HG02981 (cell line): ENCODE measurements at regions not wholly inside any gene's neighbourhood (a gene's known extent, or its start where the extent isn't known, plus 50 kb on each side); places are given as distances from the start of the nearest gene placed in this dataset.
"Not testable (repeated sequence)": the region's sequence is repeated elsewhere in the genome, so short reads cannot be mapped to it uniquely, and the experiment has no call there.

Source experiments
- ATAC-seq: cut with Tn5 transposase; IDR thresholded peaks from one replicate; pipeline ENCODE4 v1.9.1; 2021; ENCODE audit warnings: mild to moderate bottlenecking, moderate library complexity; ENCODE audit not compliant: unreplicated experiment

DNA sequence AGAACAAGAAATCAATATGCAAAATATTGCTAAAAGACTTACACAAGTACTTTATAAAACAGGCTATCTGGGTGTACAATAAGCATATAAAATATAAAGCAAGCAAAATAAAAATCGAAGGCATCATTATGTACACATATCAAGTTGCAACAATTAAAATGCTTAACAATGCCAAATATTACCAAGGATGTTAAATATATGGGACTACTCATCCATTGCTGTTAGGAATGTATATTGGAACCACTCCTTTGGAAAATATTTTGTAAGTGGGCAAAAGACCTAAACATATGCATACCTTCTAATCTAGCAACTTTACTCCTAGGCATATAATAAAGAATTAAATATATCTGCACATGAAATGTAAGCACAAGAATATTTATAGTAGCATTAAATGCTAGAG is 632.6 kb upstream of the COX7C start:
- no peak for ATAC-seq

DNA sequence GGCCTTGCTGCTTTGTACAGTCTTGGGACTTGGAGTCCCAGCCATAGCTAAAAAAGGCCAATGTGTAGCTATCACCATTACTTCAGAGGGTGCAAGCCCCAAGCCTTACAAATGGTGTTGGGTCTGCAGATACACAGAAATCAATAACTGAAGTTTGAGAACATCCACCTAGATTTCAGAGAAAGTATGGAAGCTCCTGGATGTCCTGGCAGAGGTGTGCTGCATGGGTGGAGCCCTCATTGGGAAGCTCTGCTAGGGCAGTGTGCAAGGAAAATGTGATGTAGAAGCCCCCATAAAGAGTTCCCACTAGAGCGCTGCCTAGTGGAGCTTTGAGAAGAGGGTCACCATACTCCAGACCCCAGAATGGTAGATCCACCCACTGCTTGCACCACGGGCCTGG is 626.7 kb upstream of the COX7C start:
- ATAC-seq, result no peak

DNA sequence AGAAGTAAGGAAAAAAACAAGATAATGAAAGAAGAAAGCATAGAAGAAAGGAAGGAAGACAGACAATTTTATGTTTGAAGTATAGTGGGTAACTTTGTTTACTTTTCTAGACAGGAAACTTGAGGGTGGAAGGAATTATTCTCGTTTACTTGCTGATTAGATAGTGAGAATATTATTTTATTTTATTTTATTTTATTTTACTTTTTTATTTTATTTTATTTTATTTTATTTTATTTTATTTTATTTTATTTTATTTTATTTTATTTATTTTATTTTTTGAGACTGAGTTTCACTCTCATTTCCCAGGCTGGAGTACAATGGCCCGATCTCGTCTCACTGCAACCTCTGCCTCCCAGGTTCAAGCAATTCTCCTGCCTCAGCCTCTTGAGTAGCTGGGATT is 623.1 kb upstream of the COX7C start:
- not testable (repeated sequence) for ATAC-seq

DNA sequence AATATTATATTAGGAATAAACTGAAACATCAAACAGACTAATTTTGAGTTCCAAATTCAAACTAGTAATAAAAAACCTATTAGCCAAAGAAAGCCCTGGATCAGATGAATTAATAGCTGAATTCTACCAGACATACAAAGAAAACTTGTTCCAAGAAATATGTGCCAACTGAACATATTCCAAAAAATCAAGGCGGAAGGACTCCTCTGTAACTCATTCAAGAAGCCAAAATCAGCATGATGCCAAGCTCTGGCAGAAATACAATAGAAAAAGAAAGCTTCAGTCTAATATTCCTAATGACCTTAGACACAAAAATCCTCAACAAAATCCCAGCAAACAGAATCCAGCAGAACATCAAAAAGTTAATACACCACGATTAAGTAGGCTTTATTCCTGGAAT is 619.1 kb upstream of the COX7C start:
- no peak for ATAC-seq

DNA sequence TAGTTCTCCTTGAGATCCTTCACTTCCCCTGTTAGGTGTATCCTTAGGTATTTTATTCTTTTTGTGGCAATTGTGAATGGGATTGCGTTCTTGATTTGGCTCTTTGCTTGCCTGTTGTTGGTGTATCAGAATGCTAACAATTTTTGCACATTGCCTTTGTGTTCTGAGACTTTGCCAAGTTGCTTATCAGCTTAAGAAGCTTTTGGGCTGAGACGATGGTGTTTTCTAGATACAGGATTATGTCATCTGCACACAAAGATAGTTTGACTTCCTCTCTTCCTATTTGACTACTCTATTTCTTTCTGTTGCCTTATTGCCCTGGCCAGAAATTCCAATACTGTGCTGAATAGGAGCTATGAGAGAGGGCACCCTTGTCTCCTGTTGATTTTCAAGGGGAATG is 609.4 kb upstream of the COX7C start:
- ATAC-seq, result no peak

DNA sequence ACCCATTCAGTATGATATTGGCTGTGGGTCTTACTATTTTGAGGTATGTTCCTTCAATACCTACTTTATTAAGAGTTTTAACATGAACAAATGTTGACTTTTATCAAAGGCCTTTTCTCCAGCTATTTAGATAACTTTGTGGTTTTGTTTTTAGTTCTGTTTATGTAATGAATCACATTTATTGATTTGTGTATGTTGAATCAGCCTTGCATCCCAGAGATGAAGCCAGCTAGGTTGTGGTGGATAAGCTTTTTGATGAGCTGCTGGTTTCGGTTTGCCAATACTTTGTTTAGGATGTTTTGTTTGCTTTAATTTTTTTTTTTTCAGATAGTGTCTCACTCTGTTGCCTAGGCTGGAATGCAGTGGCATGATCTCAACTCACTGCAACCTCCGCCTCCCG is 609.0 kb upstream of the COX7C start:
- ATAC-seq, result no peak

DNA sequence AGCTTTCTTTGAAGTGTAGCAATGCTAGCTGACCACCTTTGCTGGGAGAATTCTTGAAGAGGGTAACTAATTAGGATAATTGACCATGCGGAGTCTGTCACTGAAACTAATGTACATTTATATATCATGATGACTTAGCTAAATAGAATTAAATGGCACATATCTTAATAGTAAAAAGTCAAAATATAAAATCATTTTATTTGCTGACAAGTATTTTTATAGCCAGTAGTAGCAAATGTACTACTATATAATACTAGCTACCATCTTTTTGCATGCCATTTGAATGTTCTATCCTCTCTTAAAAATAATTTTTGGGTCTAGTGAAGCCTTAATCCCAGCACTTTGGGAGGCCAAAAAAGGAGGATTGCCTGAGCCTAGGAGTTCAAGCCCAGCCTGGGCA is 605.8 kb upstream of the COX7C start:
- ATAC-seq, result no peak

DNA sequence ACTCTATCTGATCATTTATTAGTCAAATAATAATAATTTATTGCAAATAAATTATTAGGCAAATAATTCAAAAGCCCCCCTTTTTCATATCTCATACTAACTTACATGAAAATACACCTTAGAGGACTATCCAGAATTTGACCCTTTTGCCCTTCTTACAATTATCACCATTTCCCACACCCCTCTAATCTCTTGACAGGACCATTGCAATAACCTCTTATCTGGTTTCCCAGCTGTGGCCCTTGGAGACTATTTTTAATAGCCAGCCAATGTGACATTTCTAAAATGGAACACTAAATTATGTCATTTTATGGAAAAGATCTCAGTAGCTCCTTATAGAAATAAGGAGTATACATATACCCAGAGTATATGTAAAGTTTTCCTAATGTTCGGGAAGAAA is 588.4 kb upstream of the COX7C start:
- ATAC-seq, result no peak

DNA sequence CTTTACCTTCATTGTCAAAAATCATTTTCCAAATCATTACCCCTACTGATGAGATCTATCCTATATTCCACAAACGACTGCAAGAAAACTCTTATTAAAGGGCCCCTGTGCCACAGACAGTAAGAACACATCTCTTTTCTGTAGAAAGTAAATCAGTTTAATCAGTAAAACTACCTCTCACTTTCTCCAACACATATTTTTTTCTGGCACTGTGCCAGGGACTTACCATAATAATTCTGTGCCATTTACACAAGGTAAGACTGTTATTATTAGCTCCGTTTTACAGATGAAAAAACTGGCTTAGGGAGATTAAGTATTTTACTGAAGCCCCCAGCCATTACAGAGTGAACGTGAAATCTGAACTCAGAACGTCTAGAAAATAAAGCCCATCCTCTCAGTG is 587.0 kb upstream of the COX7C start:
- no peak for ATAC-seq

DNA sequence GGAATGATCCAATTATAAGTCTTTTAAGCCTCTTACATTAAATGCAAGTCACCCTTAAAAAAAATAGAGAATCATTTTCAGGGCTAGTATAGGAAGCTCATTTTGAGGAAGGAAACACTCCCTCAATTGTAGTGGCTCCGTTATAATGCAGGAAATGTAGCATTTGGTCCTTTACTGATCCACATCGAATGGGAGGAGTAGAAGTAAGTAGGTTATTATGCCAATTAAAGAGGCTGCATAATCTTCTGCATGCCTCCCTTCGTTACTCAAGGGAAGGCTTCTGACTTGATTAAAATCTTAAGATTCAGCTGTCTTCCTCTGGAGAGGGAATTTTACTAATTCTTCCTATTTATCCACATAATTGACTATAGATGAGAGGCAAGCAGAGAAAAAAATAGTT is 579.2 kb upstream of the COX7C start:
- ATAC-seq, result no peak

DNA sequence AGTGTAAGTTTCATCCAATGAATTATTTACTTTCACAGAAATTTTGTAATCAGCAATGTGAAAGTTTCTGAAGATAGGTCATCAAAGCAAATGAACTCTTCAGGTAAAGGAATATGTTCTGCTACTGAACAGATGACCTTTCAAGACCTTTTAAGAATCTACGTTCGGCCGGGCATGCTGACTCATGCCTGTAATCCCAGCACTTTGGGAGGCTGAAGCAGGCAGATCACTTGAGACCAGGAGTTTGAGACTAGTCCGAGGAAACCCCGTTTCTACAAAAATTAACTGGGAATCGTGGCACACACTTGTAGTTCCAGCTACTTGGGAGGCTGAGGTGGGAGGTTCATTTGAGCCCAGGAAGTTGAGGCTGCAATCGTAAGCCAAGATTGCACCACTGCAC is 578.4 kb upstream of the COX7C start:
- no peak for ATAC-seq

DNA sequence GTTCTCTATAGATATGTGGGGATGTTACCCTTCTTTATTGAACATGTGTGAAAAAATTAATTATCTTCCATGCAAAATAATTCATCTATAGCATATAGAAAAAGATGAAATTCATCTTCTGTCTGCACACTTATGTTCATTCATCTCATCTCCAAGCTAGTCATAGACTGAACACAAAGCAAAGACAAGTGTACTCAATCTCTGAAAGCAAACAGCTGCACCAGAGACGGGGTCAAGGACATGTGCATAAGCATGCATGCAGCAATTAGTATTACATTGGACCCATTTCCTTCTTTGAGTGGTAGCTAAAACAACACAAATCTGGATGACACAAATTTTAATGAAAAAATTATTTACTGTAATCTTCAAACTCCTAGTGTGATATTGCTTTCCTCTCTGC is 547.0 kb upstream of the COX7C start:
- no peak for ATAC-seq

DNA sequence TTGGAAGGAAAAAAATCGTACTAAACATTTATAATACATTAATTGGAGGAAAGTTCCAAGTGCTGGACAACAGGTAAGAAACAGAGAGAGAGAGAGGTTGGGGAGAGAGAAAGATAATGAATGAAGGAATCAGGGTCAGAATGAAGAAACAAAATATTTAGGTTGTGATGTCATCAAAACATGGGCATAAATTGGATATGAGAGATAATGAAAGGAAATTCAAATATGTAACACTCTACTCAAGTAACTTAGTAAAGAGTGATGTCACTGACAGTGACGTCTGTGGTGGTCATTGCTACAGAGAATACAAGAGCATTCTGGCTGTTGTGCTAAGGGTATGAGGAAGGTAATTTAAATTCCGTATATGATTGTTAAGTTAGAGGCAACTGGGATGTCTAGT is 543.4 kb upstream of the COX7C start:
- ATAC-seq, result no peak

DNA sequence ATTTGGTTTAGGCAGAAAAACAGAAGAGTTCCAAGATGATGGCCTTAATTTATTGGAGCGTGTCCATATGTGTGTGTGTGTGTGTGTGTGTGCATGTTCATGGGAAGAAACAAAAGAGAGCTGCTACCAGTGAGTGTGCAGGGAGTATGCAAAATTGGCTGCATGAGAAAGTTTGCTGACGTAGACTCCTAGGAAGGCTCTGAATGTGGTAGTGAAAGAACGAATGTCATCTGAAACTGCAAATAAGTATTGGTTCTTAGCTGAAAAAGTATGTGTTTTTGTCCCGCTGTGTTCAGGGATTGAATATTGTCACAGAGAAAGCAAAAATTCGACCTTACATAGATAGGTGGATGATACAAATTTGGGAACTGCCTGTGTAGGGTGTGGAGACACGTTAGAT is 542.6 kb upstream of the COX7C start:
- no peak for ATAC-seq

DNA sequence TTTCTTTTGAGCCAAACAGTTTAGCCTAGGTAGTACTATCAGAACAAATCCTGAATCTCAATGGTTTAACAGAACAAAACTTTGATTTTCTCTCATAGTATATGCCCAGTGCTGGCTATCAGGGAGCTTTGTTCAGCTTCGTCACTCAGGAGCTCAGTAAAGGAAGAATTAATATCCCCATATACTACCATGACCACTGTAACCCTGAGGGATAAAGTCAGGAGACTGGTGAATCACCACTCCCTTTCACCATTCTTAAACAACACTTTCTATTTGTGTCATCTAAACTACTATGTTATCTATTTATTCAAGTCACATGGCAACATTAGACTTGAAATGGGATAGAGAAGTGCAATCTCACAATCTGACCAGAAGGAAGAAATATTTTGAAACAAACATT is 522.6 kb upstream of the COX7C start:
- ATAC-seq, result no peak

DNA sequence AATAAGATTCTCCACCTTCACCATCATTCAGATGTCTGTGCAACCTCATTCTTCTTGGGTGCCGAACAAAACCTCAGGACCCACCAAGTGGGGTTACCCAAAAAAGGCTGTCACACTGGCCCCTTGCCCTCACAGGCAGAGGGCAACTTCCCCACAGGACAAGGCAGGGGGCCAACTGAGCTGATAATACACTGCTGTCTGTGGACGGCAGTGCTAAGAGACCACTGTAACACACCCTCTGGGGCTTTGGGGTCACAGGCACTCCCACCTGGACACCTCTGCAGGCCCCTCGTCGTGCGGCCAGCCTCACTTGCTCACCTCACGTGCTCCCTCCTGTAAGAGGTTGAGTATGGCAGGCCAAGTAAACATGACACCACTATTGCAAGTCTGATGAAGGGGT is 515.8 kb upstream of the COX7C start:
- ATAC-seq, result no peak

DNA sequence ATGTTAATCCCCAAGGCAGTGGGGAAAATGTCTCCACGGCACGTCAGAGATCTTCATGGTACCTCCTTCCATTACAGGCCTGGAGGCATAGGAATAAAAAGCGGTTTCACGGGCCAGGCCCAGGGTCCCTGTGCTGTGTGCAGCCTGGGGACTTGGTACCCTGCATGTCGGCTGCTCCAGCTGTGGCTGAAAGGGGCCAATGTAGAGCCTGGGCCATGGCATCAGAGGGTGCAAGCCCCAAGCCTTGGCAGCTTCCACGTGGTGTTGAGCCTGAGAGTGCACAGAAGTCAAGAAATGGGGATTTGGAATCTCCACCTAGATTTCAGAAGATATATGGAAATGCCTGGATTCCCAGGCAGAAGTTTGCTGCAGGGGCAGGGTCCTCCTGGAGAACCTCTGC is 508.9 kb upstream of the COX7C start:
- ATAC-seq, result no peak

DNA sequence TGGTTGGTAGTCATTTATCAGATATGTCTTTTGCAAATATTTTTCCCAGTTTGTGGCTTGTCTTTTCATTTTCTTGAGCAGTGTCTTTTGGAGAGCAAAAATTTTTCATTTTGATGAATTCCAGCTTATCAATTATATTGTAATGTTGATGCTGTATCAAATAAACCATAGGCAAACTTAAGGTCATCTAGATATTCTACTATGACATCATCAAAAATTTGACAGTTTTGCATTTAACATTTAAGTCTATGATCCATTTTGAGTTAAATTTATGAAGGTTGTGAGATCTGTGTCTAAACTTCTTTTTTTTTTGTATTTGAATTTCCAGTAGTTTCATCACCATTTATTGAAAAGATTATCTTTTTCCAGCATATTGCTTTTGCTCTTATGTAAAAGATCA is 505.5 kb upstream of the COX7C start:
- ATAC-seq, result no peak

DNA sequence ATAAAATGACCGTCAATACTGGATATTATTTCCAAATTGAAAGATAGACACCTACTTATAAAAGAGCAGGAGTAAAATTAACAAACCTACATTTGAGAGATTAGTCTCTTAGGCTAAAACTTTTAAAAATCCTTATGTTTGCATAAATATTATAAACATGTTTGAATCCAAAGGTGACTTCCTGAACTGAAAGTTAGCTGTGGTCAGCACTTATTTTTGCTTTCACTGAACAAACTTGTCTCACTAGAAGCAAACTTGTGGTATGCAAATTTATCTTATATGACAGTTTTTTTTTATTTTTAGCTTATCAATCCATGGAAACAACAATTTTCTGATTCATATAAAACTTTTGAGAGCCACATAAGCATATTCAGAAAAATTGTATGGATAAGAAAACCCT is 502.6 kb upstream of the COX7C start:
- ATAC-seq, result no peak

DNA sequence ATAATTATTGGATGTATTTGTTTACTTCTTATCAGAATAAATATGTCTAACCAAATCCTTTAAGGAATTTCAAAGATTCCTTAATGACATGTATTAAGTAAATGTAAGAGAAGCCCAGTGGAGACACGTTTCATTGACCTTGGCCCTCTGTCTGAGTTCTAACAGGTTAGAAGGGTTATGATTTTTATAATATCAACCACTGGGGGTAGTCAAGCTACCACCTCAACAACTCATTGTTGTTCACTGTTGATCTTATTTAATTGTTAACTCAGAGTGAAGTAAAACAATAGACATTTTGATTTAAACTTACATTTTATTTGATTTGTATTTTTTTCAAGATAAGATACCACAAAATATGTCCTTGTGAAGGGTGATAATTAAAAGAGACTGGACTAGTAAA is 499.2 kb upstream of the COX7C start:
- peak; percentile 83 for ATAC-seq

DNA sequence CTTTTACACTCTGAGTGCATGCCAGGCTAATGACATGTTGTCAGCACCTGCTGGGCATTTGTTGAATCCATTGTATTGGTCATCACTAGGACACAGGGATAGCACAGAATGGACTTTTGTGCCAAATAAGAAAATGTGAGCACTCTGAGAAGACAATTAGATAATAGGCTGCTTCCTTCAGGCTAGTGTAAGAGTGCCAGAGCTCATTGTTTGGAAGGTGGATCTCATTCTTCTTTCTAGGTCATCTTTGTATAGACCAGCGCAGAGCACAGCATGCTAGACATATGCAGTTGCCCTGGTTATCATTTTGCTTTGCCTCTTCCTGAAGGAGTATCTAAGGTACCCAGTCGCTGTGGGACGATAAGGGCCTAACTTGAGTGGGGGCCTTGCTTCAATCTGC is 493.4 kb upstream of the COX7C start:
- no peak for ATAC-seq

DNA sequence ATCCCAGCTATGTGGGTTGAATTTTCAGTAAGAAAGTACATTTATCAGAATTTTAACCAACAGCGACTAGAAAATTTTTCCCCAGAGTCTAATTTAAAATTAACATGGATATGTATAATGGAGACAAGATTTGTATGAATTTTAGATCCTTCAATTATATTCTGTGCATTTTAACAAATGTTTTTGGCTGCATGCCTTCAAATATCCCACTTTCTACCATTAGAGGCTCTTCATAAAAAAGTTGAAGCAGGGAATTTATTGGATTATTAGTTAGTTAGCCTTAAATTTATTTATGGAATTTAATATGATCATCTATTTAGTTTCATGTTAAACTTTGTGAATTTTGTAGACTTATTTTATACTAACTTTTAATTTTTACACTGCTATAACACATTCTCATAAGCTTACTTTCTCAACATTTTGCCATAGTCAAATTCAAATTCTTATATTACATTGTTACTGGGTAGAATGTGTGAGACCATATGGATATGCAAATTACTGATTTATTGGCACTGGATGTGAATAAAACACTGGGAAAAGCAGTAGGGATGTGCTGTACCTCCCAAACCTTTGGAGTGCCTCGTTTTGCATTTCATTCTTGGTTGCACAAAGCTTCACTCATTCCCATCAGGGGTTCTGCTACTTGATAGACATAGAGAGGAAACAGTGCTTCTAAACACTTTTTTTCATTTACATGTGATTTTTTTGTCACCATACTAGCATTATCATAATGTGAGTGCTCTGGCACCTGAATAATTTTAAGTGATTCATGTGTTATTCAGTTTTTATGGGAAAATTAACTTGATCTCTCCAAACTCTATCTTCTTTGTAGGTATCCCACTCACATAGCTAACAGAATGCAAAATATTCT is 491.8 kb upstream of the COX7C start:
- no peak for ATAC-seq

DNA sequence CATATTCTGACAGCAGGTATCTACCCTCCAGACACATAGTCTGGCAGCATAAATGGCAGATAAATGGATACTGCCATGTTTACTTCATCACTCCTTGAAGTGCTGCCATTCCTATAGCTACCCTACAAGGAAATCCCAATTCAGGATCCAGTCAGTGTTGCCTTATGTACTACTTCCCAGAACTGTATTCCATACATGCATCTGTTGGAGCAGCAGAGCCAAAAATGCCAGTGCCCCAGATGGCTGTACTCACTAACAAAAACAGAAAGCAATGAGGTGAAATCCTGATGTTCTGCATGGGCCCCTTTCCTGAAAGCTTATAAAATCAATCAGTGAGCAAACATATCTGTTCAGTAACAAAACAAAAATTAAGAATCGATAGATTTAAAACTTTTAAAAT is 490.0 kb upstream of the COX7C start:
- ATAC-seq, result no peak
